Ascending aorta (tissue), 2 donors: ENCODE measurements at regions not wholly inside any gene's neighbourhood (a gene's known extent, or its start where the extent isn't known, plus 50 kb on each side); places are given as distances from the start of the nearest gene placed in this dataset.

Source experiments
- DNase-seq, 2 donors: peaks; one replicate each; pipeline ENCODE4 v3.0.0-alpha.2; 2019; ENCODE audit warnings: low spot score in 2 of 2
- H3K27ac ChIP-seq, 2 donors: fragments of 200-600 bp; sonication (generic); one replicate each; pipeline ENCODE4 v1.5.1; 2016 to 2017; ENCODE audit warnings: mild to moderate bottlenecking in 1 of 2
- H3K27me3 ChIP-seq: fragments of 200-600 bp; sonication (generic); one replicate; pipeline ENCODE4 v1.5.1; 2017
- H3K36me3 ChIP-seq, 2 donors: fragments of 200-600 bp; sonication (generic); one replicate each; pipeline ENCODE4 v1.5.1; 2016
- H3K4me1 ChIP-seq, 2 donors: fragments of 200-600 bp; sonication (generic); one replicate each; pipeline ENCODE4 v1.5.1; 2016 to 2017; ENCODE audit warnings: mild to moderate bottlenecking in 1 of 2
- H3K4me3 ChIP-seq, 2 donors: fragments of 200-600 bp; sonication (generic); one replicate each; pipeline ENCODE4 v1.5.1; 2016 to 2017; ENCODE audit warnings: mild to moderate bottlenecking in 1 of 2
- H3K9me3 ChIP-seq, 2 donors: fragments of 200-600 bp; sonication (generic); one replicate each; pipeline ENCODE4 v1.5.1; 2016
- CTCF ChIP-seq, 3 experiments: fragments of 200-600 bp in 2 of 3; fragments of 450-650 bp in 1 of 3; sonication (generic) in 2 of 3; IDR thresholded peaks; one replicate each; pipeline ENCODE4 v1.5.1; 2016 to 2019; ENCODE audit warnings: antibody characterized with exemption in 3 of 3, mild to moderate bottlenecking in 1 of 3, moderate library complexity in 1 of 3
- intact Hi-C: fragments of 100-400 bp; cut with DNase I; formaldehyde crosslinking; loops from one replicate; pipeline ENCODE4 v1.15.1; 2023

GRCh38 chr2:217513258-217513657 is 489.5 kb downstream of the TNS1 start:
- intact Hi-C loops = loop anchor here (5.0 kb wide), 3 partner anchors 199 to 996 kb away; no protein-coding TSS in a partner anchor
- no peak for DNase-seq
- H3K4me1 ChIP-seq = peaks cover 0 to 6% of the 10 kb centered on the region in 2 donors
- no peak for TF ChIP-seq CTCF (IDR thresholded peaks at IDR 0.05)
- no peak overlapping the region for H3K27ac ChIP-seq
- no peaks in the 10 kb centered on the region for H3K36me3 ChIP-seq
- no peaks in the 10 kb centered on the region for H3K27me3 ChIP-seq
- H3K4me3 ChIP-seq = no peak overlapping the region
- H3K9me3 ChIP-seq = no peaks in the 10 kb centered on the region

GRCh38 chr2:217512728-217513127 is 490.1 kb downstream of the TNS1 start:
- Histone ChIP-seq H3K9me3 (no peaks in the 10 kb centered on the region), H3K36me3 (no peaks in the 10 kb centered on the region), H3K27ac (no peak overlapping the region), H3K4me3 (no peak overlapping the region), H3K4me1 (peaks cover 0 to 6% of the 10 kb centered on the region in 2 donors), H3K27me3 (no peaks in the 10 kb centered on the region)
- TF ChIP-seq CTCF (IDR thresholded peaks at IDR 0.05) = no peak
- intact Hi-C loops = loop anchor here (5.0 kb wide), 3 partner anchors 200 to 995 kb away; no protein-coding TSS in a partner anchor
- no peak for DNase-seq

GRCh38 chr2:217512259-217512658 is 490.5 kb downstream of the TNS1 start:
- no peaks in the 10 kb centered on the region for H3K27me3 ChIP-seq

GRCh38 chr2:217511850-217512249 is 490.9 kb downstream of the TNS1 start:
- intact Hi-C loops = loop anchor here (2.0 to 5.0 kb wide), 5 partner anchors 200 to 995 kb away; no protein-coding TSS in a partner anchor
- Histone ChIP-seq H3K36me3 (no peaks in the 10 kb centered on the region), H3K27me3 (no peaks in the 10 kb centered on the region), H3K4me3 (no peak overlapping the region), H3K4me1 (peaks cover 0 to 6% of the 10 kb centered on the region in 2 donors), H3K27ac (no peak overlapping the region), H3K9me3 (no peaks in the 10 kb centered on the region)
- no peak for TF ChIP-seq CTCF (IDR thresholded peaks at IDR 0.05)
- DNase-seq = no peak

More at GRCh38 chr2:217512259-217512658, 490.5 kb downstream of the TNS1 start:
- no peak for TF ChIP-seq CTCF (IDR thresholded peaks at IDR 0.05)
- no peaks in the 10 kb centered on the region for H3K9me3 ChIP-seq
- intact Hi-C loops = loop anchor here (5.0 kb wide), 3 partner anchors 200 to 995 kb away; no protein-coding TSS in a partner anchor
- no peak overlapping the region for H3K27ac ChIP-seq
- no peak for DNase-seq
- H3K4me1 ChIP-seq = peaks cover 0 to 6% of the 10 kb centered on the region in 2 donors
- H3K4me3 ChIP-seq = no peak overlapping the region
- H3K36me3 ChIP-seq = no peaks in the 10 kb centered on the region

- no peaks in the 10 kb centered on the region for H3K36me3 ChIP-seq
- H3K4me1 ChIP-seq = peaks cover 0 to 6% of the 10 kb centered on the region in 2 donors
- no peaks in the 10 kb centered on the region for H3K9me3 ChIP-seq
- no peak overlapping the region for H3K4me3 ChIP-seq
- no peaks in the 10 kb centered on the region for H3K27me3 ChIP-seq
- no peak overlapping the region for H3K27ac ChIP-seq
- peak in 1 of 2 donors; percentile 75 for DNase-seq
- peak; percentile 76 to 86 (median 79) for TF ChIP-seq CTCF (IDR thresholded peaks at IDR 0.05)
- intact Hi-C loops = loop anchor here (2.0 to 5.0 kb wide), 5 partner anchors 201 to 994 kb away; no protein-coding TSS in a partner anchor
These were observed 492.0 kb downstream of the TNS1 start for GRCh38 chr2:217510771-217511291.
